HG03439 (cell line): ENCODE measurements at regions not wholly inside any gene's neighbourhood (a gene's known extent, or its start where the extent isn't known, plus 50 kb on each side); places are given as distances from the start of the nearest gene placed in this dataset.

ENCODE experiments used
- ATAC-seq: cut with Tn5 transposase; IDR thresholded peaks from one replicate; pipeline ENCODE4 v1.9.1; 2021; ENCODE audit warnings: mild to moderate bottlenecking, moderate library complexity; ENCODE audit not compliant: unreplicated experiment

DNA sequence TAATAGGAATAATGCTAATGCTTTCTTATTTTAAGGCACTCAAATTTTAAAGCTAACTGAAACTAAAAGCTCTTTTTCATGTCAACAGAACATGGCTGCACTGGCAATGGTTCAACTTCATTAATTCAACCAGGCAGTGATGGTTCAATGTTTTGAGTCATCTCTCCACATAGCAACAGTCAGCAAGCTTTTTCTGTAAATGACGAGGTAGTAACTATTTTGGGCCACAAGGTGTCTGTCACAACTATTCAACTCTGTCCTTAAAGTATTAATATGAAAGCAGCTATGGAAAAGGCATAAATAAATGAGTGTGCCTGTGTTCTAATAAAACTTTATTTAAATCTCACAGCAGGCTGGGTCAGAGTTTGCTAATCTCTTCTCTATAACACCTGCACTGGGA, 1425.6 kb upstream of the PIK3C3 start:
- no peak for ATAC-seq

DNA sequence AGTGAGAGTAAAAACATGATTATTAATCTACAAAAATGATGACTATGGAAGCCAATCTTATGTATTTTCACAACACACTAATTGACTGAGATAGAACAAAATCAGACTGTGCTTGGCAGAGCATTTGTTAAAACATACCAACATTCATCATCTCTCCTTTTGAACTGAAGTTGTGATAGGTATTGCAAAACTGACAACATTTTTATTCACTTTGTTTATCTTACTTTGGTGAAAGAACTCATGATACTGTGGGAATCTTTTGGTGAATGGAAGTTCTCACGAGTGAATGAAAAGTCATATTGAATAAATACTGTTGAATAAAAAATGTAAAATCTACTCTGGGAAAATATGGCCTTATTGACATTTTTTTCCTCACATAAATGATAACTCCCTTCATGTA, 1430.2 kb upstream of the PIK3C3 start:
- ATAC-seq = no peak

DNA sequence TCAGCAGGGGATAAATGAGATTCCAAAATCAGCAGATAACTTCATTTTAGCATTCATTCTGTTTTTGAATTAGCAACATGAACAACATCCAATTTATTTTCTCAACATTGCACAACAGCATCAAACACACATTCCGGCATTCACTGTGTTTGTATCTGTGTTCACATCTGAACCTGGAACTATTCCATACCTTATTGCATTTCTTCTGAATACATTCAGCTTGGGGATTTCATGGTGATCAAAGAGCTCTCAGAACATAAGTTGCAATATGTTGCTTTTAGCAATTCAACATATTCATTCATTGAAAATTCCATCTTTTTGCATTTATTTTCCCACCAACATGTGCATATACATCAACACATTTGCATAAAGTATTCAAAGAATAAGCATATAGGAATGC, 1431.7 kb upstream of the PIK3C3 start:
- no peak for ATAC-seq

DNA sequence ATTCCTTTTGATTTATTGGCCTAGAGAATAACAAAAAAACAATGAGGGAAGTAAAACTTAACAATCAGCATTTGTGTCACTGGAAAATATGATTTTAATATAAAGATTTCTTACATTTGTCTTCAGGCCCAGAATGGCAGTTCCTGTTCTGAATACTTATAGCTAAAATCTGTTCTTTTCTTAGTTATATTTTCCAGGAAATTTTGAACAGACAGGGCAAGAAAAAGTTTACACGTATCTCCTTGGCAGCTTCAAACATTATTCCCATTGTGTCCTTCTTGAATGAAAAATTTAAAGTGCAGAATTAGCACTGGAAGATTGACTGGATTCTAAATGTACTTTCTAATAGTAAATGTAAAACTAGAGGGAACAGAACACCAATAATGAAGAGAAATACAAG, 1454.0 kb upstream of the PIK3C3 start:
- ATAC-seq = no peak

DNA sequence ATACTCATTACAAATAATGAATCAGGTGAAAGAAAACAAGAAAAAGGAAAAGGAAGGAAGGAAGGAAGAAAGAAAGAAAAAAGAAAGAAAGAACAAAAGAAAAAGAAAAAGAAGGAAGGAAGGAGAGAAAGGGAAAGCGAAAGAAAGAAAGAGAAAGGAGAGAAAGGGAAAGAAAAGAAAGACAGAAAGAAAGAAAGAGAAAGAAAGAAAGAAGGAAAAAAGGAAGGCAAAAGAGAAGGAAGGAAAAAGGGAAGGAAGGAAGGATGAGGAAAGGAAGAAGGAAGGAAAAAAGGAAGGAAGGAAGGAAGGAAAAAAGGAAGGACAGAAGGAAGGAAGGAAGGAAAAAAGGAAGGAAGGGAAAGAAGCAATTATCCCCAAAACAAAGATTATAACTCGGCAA, 1460.4 kb upstream of the PIK3C3 start:
- ATAC-seq = no peak

DNA sequence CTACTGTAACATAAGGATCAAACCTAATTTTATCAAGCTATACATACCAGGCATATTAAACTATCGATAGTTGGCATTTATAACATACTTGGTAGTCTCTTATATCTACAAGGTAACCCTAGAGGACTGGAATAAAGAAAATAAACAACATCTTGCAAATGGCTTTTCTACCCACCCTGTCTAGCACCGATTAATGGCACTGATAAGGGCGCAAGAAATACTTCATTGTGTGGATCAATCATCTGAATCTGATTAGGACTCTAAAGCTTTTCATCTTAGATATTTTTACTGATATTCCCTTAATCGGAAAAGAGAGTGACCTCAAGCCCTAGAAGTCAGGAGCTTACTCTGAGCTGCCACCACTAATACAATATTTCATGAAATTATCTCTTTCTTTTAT, 1461.7 kb upstream of the PIK3C3 start:
- ATAC-seq = no peak

DNA sequence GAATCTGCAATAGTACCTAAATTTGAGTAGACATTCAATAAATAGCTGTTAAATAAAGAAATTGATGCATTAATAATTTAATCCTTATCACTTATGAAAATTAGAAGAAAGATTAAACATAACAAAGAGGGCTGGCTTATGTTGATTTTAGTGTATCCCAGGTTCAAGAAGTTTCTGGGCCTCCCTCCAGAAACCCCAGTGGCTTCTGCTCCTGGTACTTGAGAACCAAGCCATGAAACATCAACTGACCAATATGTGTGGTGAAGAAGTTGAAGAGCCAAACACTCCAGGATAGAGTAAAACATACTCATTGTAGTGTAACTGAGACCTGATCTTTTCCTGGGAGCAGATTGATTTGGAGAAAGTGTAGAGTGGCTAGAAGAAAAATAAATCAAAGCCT, 1465.7 kb upstream of the PIK3C3 start:
- no peak for ATAC-seq

DNA sequence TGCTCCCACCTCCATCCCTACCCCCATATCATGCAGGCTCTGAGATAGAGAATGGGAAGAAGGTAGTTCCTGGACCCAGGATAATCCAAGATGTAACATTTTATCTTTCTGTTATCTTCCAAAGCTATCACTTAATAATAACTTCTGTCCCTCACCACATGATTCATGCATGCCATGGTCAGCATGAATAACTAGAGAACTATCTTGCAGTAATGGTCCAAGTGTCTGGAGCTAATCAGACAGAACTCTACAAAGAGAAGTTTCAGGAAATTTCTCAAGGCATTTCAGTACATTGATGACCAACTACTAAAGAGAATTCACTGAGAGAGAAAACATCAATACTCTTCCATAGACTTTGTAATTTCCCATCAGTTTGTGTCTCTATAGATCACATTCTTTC, 1469.7 kb upstream of the PIK3C3 start:
- ATAC-seq = no peak

DNA sequence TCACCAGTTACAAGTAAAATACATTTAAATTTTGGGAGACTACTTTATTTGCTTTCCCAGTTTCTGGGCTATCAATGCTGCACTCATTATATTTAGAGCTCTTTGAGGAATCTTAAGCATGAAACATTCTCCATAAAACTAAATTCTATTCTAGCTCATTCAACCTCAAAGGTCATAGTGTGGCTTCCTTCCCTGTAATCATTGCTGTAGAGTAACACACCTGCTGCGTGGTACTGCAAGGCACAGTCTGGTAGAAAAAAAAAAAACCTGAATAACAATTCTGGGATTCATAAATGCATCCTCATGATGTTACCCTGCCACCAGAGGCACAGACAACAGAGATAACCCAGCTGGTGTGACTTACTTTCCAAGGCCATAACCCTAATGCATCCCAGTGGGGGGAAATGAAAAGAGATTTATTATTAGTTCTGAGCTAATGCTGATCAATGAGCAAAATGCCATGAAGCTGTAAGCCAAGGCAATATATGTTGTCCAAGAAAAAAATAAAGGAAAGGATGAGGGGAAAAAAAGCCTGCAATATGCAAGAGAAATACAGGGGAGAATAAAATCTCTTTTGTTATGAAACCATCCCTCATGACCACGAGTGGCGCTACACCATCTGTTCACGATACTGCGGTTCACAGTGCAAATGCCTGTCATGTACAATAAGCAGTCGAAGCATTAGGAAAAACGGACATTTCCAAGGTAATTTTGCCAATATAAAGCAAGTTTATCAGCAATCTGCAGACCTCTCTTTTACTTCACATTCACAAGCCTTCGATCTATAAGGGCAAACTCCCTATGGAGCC, 1481.6 kb upstream of the PIK3C3 start:
- ATAC-seq = no peak

DNA sequence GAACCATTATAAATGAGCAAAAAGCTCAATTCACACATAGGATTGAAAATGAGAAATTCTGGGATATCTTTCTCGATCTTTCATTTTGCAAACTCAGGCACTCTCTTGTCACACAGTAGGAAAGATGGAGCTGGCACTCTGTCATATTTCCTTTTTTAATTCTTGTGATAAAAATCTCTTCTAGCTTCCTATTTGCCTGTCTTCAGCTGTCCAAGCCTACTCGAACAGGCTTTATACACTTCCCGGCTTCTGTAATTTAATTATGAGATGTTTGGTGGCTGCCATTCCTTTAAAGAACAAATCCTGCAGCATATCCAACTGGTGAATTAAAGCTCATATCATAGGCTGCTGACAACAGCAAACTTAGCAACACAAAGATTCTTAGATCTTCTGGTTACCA, 1484.3 kb upstream of the PIK3C3 start:
- no peak for ATAC-seq

DNA sequence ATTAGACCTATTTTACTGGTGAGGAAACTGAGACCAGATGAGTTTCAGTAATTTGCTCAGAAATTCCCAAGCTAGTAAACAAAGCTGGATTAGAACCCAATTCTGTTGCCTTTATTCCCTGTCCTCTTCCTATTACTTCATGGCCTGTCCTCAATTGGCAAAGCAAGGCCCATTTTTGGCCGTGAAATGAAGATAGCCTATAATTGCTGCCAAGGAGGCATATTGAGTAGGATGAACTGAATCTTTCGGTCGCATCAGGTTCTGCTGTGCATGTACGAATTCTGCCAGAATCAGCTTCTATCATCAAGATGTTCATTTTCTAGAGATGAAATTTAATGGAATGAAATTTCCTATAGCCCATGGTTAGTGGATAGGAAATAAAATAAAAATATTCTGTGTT, 1485.2 kb upstream of the PIK3C3 start:
- ATAC-seq = no peak

DNA sequence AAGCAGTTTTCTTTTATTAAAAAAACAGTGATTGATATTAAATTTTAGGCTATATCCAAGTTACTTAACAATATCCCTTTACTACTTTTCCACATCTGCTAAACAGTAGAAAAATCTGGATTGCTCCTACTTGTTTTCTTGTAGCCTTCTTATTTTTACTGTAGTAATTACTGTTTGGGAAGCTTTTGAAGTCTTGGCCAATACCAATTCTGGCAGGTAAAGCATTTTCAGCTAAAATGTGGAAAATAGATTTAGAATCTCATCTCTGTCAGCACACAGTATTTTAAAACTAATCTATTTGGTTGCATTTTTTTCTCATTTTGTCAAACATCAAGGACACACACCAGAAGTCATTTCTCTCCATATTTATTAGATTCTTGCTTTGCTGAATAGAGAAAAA, 1485.7 kb upstream of the PIK3C3 start:
- ATAC-seq = no peak

DNA sequence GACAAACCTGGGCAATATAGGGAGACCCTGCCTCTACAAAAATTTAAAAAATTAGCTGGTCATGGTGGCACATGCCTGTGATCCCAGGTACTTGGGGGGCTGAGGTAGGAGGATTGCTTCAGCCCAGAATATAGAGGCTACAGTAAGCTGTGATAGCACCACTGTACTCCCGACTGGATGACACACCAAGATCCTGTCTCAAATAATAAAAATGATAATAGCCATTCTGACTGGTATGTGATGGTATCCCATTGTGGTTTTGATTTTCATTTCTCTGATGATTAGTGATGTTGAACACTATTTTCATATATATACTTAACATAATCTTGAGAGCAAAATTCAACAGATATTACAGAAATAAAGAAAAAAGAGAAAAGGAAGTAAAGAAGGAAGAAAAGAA, 1491.0 kb upstream of the PIK3C3 start:
- ATAC-seq = no peak

DNA sequence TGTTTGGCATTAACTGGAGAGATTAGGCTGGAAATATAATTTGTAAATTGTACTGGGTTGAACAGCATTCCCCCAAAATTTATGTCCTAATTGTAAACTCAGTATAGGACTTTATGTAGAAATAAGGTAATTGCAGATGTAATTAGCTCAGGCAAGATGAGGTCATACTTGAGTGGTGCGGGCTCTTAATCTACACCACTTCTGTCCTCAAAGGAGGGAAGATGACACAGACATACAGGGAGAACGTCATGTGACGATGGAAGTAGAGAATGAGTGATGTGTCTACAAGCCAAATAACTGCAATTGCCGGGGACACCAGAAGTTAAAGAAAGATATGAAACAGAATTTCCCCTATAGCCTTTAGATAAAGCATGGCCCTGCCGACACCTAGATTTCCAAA, 1501.1 kb upstream of the PIK3C3 start:
- ATAC-seq = no peak

DNA sequence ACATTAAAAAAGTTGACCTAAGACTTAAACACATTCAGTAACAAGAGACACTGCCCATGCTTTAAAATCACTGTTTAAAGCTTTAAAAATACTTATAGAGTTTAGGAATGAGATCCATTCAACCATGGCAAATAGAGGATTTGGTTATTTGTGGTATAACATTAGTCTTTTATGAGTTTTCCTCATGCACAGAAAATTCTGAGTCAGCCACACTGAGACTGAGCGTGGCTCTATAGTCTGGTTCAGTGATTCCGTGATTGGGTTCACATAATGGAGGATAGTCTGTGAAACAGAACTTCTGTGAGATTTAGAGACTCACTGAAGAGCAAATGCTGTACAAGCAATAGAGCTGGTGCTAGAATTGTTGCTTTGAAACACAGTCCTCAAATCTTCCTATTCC, 1502.4 kb upstream of the PIK3C3 start:
- no peak for ATAC-seq

DNA sequence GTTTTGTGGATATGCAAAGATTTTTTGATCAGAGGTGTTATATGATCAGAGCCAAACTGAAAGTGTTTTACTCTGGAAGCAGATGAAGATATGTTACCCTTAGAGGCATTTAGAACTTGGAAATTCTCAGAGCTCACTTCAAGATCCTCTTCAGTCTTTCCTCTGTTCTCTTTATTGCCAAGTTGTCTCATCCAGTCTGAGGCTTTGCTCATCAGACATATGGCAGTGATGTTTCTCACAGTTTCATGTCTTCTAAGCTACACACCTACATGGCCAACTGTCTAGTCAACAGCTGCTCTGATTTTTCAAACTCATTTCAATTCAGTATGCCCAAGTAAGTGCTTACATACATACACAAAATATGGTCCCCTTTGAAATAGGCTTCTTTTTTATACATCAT, 1504.3 kb upstream of the PIK3C3 start:
- ATAC-seq = no peak

DNA sequence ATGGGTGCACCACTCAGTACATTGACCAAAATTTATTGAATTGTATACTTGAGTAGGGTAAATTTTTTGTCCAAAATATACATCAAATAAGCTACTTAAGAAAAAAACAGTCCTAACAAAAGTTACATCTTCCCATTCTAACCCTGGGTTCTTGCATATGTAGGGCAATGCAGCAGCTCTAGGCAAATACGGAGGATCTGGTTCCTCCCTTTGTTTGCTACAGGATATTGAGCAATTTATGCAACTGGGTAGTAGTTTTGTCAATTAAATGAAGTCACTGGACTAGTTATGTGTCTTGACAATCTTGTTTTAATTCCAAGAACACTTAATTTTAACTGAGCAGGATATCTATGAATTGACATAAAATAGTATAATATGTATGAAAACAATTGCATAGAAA, 1507.2 kb upstream of the PIK3C3 start:
- no peak for ATAC-seq

DNA sequence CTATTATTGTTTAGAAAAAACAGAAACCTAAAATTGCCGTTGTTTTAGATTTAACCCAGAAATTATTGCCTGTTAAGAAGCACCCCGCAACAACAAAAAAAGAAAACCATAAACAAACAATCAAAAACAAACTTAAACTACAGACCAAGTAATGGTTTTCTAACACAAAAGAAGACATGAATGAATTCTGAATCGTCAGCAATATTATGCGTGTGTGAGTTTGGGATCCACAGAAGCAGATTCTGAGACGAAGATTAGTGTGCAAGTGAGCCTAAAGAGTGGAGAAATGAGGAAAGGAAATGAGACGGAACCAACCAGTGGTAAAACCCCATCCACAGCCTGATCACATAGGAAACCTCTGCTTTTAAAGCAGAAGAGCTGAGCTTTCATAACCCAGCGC, 1514.9 kb upstream of the PIK3C3 start:
- ATAC-seq = no peak

DNA sequence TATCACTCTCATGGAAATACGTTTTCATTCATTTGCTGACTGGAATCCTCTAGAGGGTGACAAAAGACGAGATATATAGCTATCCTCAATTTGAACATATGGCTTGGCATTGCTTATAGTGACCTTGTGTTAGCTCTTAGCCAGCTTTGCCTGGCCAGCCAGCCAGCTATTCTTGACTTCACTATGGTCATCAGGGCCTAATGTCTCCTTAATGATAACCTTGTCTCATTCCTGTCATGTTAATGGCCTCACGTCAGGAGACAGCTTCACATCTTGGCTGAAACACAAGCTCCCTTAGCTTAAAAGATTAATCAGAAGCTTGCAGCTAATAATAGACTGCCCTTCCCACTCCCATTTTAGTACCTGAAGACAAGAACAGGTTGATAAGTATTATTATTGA, 1517.5 kb upstream of the PIK3C3 start:
- no peak for ATAC-seq

DNA sequence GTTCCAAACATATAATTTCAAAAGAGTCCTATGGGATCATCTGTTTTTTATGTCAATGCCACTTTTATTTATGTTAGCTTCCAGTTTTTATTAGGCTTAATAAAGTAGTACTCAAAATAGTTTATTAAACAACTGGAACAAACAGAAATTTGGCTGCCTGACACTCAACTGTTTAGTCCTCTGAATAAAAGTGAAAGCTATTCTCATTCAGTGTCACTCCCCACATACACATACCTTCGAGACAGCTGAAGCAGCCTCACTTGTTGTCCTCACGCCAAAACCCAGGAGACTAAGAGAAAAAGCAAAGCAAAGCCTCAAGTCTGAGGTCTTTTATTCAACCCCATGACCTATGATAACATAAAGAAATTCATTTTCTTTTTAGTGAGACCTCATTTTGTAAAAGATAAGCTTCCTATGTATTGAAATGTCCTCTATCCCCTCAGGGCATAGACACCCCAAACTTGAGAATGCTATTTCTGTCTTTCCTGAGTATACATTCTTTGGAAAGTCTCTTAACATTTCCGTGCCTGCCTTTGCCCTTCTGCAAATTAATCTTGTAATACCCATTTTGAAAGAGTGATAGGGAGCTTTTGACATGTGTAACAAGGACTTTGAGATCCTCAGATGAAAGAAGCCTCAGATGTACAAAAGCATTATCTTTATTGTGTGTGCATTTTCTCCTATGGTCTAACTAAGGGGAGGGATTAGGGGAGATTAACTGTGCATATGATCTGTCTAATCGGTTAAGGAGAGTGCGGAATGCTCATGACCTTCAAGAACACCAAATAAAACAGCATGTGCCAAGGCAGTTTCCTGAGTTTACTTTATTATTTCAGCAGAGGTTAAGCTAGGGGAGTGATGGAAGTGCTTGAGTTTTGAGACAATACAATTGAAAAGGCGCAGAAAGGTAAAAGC, 1523.7 kb upstream of the PIK3C3 start:
- no peak for ATAC-seq

DNA sequence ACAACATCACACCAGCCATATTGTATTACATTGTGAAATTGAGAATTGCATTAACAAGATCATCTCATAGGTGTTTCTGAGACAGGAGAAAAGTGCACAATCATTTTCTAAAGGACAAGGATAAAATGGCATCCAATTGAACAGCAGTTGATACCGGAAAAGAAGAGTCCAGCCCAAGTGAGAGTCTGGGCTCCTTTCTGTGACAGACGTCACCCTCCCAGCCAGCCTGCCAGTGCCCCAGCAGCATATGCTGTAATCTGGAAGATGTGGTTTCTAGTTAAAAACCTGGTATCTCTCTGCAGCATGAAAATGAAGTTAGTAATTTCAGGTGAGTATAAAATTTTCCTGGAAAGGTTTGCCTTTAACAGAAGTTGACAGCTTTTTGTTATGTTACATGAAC, 1531.7 kb upstream of the PIK3C3 start:
- ATAC-seq = no peak

DNA sequence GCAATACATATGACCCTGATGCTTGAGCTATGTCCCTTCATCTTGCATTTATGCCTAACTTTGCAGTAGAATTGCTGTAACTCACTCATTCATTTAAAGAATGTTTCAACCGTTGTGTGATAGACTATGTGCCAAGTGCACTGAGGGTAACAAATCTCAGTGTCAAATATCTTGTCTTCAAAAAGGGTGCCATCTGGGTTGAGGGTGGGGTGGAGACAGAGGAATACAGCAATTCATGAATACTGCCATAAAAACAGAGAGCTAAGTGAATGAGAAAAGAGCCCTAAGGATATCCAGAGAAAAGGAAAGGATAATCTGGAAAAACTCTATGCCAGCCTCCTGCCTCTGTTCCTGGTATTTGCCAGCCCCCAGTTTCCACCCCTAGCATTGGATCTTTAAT, 1534.4 kb upstream of the PIK3C3 start:
- no peak for ATAC-seq
